ENCODE measurements at regions not wholly inside any gene's neighbourhood (a gene's known extent, or its start where the extent isn't known, plus 50 kb on each side); places are given as distances from the start of the nearest gene placed in this dataset.

- Histone ChIP-seq H3K9me3 (ENCODE audit: control insufficient read depth in 1 of 2, insufficient read depth in 1 of 2, low read depth in 1 of 2, low read length in 2 of 2) (peaks cover under 1 to 17% of the 10 kb centered on the region in 2 experiments; a peak in 2 of 4 replicates), H3K9me2 (ENCODE audit: insufficient read depth) (no peaks in the 10 kb centered on the region), H3K9ac (ENCODE audit: low read length) (no peak overlapping the region), H4K20me1 (ENCODE audit: insufficient read depth) (no peaks in the 10 kb centered on the region), H3K79me2 (ENCODE audit: insufficient read depth, low read length) (no peaks in the 10 kb centered on the region), H3K4me2 (ENCODE audit: low read length) (no peak overlapping the region), H3K27ac (ENCODE audit: low read depth, low read length) (no peak overlapping the region), H3K27me3 (ENCODE audit: insufficient read depth, low read length) (no peaks in the 10 kb centered on the region), H3K36me3 (ENCODE audit: control insufficient read depth in 1 of 2, insufficient read depth in 2 of 2, low read length in 2 of 2) (no peaks in the 10 kb centered on the region), H3K4me3 (replicated peaks in 1 of 2; ENCODE audit: low read depth in 1 of 2, low read length in 2 of 2) (no peak overlapping the region), H2AFZ (ENCODE audit: low read depth, low read length, poor library complexity, severe bottlenecking) (no peak overlapping the region), H3K4me1 (ENCODE audit: control insufficient read depth in 1 of 2, insufficient read depth in 2 of 2, low read length in 2 of 2) (no peaks in the 10 kb centered on the region)
- no TSS peak for BruUV-seq (replicated peaks)
- DNase-seq (ENCODE audit: low read depth, low spot score) (no peak), ATAC-seq (no peak)
- ChIA-PET POLR2A (no interaction called here), CTCF (no interaction called here), RAD21 (ENCODE audit: low non-redundant PET in 1 of 2, low total read pairs in 2 of 2, uncharacterized antibody in 2 of 2, unreplicated experiment in 2 of 2) (no interaction called here)
- TF ChIP-seq JUND (IDR thresholded peaks at IDR 0.05) (no peak), SIN3A (IDR thresholded peaks at IDR 0.05; ENCODE audit: low read depth) (no peak)
- intact Hi-C loops (cut with micrococcal nuclease), result no loop called here
Measured at GRCh38 chr10:53422223-53422888, 649.8 kb upstream of the MBL2 start.

GRCh38 chr10:53412651-53413050, 640.1 kb upstream of the MBL2 start:
- Histone ChIP-seq H3K9me3 (ENCODE audit: control insufficient read depth in 1 of 2, insufficient read depth in 1 of 2, low read depth in 1 of 2, low read length in 2 of 2) (peaks cover 0 to 21% of the 10 kb centered on the region in 2 experiments; a peak in 2 of 4 replicates), H2AFZ (ENCODE audit: low read depth, low read length, poor library complexity, severe bottlenecking) (no peak overlapping the region), H3K9me2 (ENCODE audit: insufficient read depth) (no peaks in the 10 kb centered on the region), H3K4me3 (replicated peaks in 1 of 2; ENCODE audit: low read depth in 1 of 2, low read length in 2 of 2) (no peak overlapping the region), H3K4me2 (ENCODE audit: low read length) (no peak overlapping the region), H3K27me3 (ENCODE audit: insufficient read depth, low read length) (no peaks in the 10 kb centered on the region), H3K36me3 (ENCODE audit: control insufficient read depth in 1 of 2, insufficient read depth in 2 of 2, low read length in 2 of 2) (no peaks in the 10 kb centered on the region), H3K27ac (ENCODE audit: low read depth, low read length) (no peak overlapping the region), H3K4me1 (ENCODE audit: control insufficient read depth in 1 of 2, insufficient read depth in 2 of 2, low read length in 2 of 2) (no peaks in the 10 kb centered on the region), H3K9ac (ENCODE audit: low read length) (no peak overlapping the region), H4K20me1 (ENCODE audit: insufficient read depth) (no peaks in the 10 kb centered on the region), H3K79me2 (ENCODE audit: insufficient read depth, low read length) (no peaks in the 10 kb centered on the region)
- intact Hi-C loops (cut with micrococcal nuclease), result no loop called here
- BruUV-seq (replicated peaks), result no TSS peak
- CTCF ChIA-PET, result no interaction called here
- ATAC-seq, result no peak
- POLR2A ChIA-PET, result no interaction called here
- TF ChIP-seq ZBTB33 (IDR thresholded peaks at IDR 0.05; ENCODE audit: extremely low read depth, insufficient replicate concordance, low read length) (no peak), CTCF (IDR thresholded peaks at IDR 0.05 in 2 of 3, conservative IDR thresholded peaks at IDR 0.05 in 1 of 3; ENCODE audit: borderline replicate concordance in 1 of 3, insufficient read depth in 1 of 3, low read depth in 2 of 3, low read length in 2 of 3) (no peak), SP1 (IDR thresholded peaks at IDR 0.05; ENCODE audit: low read depth) (no peak), CEBPB (IDR thresholded peaks at IDR 0.05; ENCODE audit: low read depth) (no peak), EZH2 (IDR thresholded peaks at IDR 0.05) (no peak), REST (IDR thresholded peaks at IDR 0.05; ENCODE audit: low read depth) (no peak), JUND (IDR thresholded peaks at IDR 0.05) (no peak), POLR2AphosphoS5 (IDR thresholded peaks at IDR 0.05; ENCODE audit: low read depth, low read length) (no peak), RAD21 (IDR thresholded peaks at IDR 0.05; ENCODE audit: low read depth) (no peak), SRF (IDR thresholded peaks at IDR 0.05; ENCODE audit: low read depth) (no peak), SIN3A (IDR thresholded peaks at IDR 0.05; ENCODE audit: low read depth) (no peak), FOSL1 (IDR thresholded peaks at IDR 0.05; ENCODE audit: low read depth) (no peak)
- DNase-seq (ENCODE audit: low read depth, low spot score), result no peak
- RAD21 ChIA-PET (ENCODE audit: low non-redundant PET in 1 of 2, low total read pairs in 2 of 2, uncharacterized antibody in 2 of 2, unreplicated experiment in 2 of 2), result no interaction called here
